Tibial nerve (tissue), 4 donors: ENCODE measurements at regions not wholly inside any gene's neighbourhood (a gene's known extent, or its start where the extent isn't known, plus 50 kb on each side); places are given as distances from the start of the nearest gene placed in this dataset.
"Not testable (repeated sequence)": the region's sequence is repeated elsewhere in the genome, so short reads cannot be mapped to it uniquely, and the experiment has no call there.

Experiments used
- DNase-seq, 2 donors: peaks; one replicate each; pipeline ENCODE4 v3.0.0-alpha.2; 2019; ENCODE audit warnings: low spot score in 2 of 2
- H3K27ac ChIP-seq, 4 donors: fragments of 200-600 bp; sonication (generic) in 3 of 4; one replicate each; pipeline ENCODE4 v1.5.1; 2017 to 2019; ENCODE audit warnings: mild to moderate bottlenecking in 1 of 4
- H3K27me3 ChIP-seq, 2 donors: fragments of 200-600 bp; sonication (generic) in 1 of 2; one replicate each; pipeline versions ENCODE4 v1.5.1 to v1.6.0; 2017 to 2019
- H3K36me3 ChIP-seq, 3 donors: fragments of 200-600 bp; sonication (generic); one replicate each; pipeline ENCODE4 v1.5.1; 2018 to 2019
- H3K4me1 ChIP-seq, 4 donors: fragments of 200-600 bp; sonication (generic) in 3 of 4; one replicate each; pipeline ENCODE4 v1.5.1; 2017 to 2019
- H3K4me3 ChIP-seq, 4 donors: fragments of 200-600 bp; sonication (generic) in 3 of 4; one replicate each; pipeline ENCODE4 v1.5.1; 2017 to 2019; ENCODE audit warnings: mild to moderate bottlenecking in 1 of 4, moderate library complexity in 1 of 4
- H3K9me3 ChIP-seq, 4 donors: fragments of 200-600 bp; sonication (generic) in 3 of 4; one replicate each; pipeline ENCODE4 v1.5.1; 2017 to 2019
- EP300 ChIP-seq, 2 donors: sonication (generic); formaldehyde crosslinking; IDR thresholded peaks; one replicate each; pipeline ENCODE4 v1.6.1; 2017; ENCODE audit warnings: antibody characterized with exemption in 2 of 2, mild to moderate bottlenecking in 1 of 2
- POLR2A ChIP-seq, 2 donors: fragments of 450-650 bp; IDR thresholded peaks; one replicate each; pipeline ENCODE4 v1.6.1; 2017; ENCODE audit warnings: antibody characterized with exemption in 2 of 2, mild to moderate bottlenecking in 2 of 2, moderate library complexity in 2 of 2
- WGBS, 2 donors: methylation state at CpG; one replicate each; pipeline ENCODE4 v1.1.5; 2018; 5-methylcytosine and 5-hydroxymethylcytosine counted together
- TF ChIP-seq, protein P1 (sequence below), 5 experiments: fragments of 200-600 bp in 3 of 5; fragments of 450-650 bp in 2 of 5; sonication (generic) in 3 of 5; IDR thresholded peaks; one replicate each; pipeline ENCODE4 v1.5.1; 2016 to 2019; ENCODE audit warnings: antibody characterized with exemption in 5 of 5, mild to moderate bottlenecking in 3 of 5, moderate library complexity in 2 of 5

- H3K9me3 ChIP-seq, result no peaks in the 10 kb centered on the region
- no peak for DNase-seq
- no peak overlapping the region for H3K27ac ChIP-seq
- H3K4me3 ChIP-seq, result no peak overlapping the region
- H3K27me3 ChIP-seq, result no peaks in the 10 kb centered on the region
- H3K4me1 ChIP-seq, result no peaks in the 10 kb centered on the region
- no peaks in the 10 kb centered on the region for H3K36me3 ChIP-seq
- no peak for TF ChIP-seq POLR2A (IDR thresholded peaks at IDR 0.05)
- TF ChIP-seq, protein P1, sequence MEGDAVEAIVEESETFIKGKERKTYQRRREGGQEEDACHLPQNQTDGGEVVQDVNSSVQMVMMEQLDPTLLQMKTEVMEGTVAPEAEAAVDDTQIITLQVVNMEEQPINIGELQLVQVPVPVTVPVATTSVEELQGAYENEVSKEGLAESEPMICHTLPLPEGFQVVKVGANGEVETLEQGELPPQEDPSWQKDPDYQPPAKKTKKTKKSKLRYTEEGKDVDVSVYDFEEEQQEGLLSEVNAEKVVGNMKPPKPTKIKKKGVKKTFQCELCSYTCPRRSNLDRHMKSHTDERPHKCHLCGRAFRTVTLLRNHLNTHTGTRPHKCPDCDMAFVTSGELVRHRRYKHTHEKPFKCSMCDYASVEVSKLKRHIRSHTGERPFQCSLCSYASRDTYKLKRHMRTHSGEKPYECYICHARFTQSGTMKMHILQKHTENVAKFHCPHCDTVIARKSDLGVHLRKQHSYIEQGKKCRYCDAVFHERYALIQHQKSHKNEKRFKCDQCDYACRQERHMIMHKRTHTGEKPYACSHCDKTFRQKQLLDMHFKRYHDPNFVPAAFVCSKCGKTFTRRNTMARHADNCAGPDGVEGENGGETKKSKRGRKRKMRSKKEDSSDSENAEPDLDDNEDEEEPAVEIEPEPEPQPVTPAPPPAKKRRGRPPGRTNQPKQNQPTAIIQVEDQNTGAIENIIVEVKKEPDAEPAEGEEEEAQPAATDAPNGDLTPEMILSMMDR (IDR thresholded peaks at IDR 0.05), result no peak
- TF ChIP-seq EP300 (IDR thresholded peaks at IDR 0.05), result no peak
Observed at GRCh38 chr2:155481141-155481540, 782.6 kb downstream of the KCNJ3 start.

DNA sequence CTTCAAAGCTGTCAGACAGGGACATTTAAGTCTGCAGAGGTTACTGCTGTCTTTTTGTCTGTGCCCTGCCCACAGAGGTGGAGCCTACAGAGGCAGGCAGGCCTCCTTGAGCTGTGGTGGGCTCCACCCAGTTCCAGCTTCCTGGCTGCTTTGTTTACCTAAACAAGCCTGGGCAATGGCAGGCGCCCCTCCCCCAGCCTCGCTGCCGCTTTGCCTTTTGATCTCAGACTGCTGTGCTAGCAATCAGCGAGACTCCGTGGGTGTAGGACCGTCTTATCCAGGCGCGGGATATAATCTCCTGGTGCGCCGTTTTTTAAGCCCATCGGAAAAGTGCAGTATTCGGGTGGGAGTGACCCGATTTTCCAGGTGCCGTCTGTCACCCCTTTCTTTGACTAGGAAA lies 773.5 kb downstream of the KCNJ3 start:
- DNase-seq, result not testable (repeated sequence)
- WGBS, 2 donors, result 88 to 95% methylated on average over 11 to 14 of the region's 14 CpGs

GRCh38 chr2:155456222-155456621 lies 757.7 kb downstream of the KCNJ3 start:
- no peak overlapping the region for H3K4me3 ChIP-seq
- no peak for DNase-seq
- WGBS, 2 donors, result 72 to 76% methylated on average over 1 of the region's 1 CpG
- no peak for TF ChIP-seq POLR2A (IDR thresholded peaks at IDR 0.05)
- no peak for TF ChIP-seq EP300 (IDR thresholded peaks at IDR 0.05)
- TF ChIP-seq, protein P1 (IDR thresholded peaks at IDR 0.05), result no peak
- no peaks in the 10 kb centered on the region for H3K36me3 ChIP-seq
- H3K4me1 ChIP-seq, result no peaks in the 10 kb centered on the region
- no peaks in the 10 kb centered on the region for H3K9me3 ChIP-seq
- H3K27me3 ChIP-seq, result no peaks in the 10 kb centered on the region
- no peak overlapping the region for H3K27ac ChIP-seq

More for the DNA sequence above, 773.5 kb downstream of the KCNJ3 start:
- H3K4me1 ChIP-seq, H3K27ac ChIP-seq, H3K36me3 ChIP-seq, H3K27me3 ChIP-seq, H3K4me3 ChIP-seq, H3K9me3 ChIP-seq: not testable (repeated sequence)

- 79 to 92% methylated on average over 2 of the region's 2 CpGs for WGBS, 2 donors
- no peaks in the 10 kb centered on the region for H3K27me3 ChIP-seq
- no peaks in the 10 kb centered on the region for H3K36me3 ChIP-seq
- H3K9me3 ChIP-seq, result peaks cover 0 to 5% (median 0%) of the 10 kb centered on the region in 4 donors
- TF ChIP-seq, protein P1 (IDR thresholded peaks at IDR 0.05), result no peak
- TF ChIP-seq POLR2A (IDR thresholded peaks at IDR 0.05), result no peak
- TF ChIP-seq EP300 (IDR thresholded peaks at IDR 0.05), result no peak
- H3K4me1 ChIP-seq, result no peaks in the 10 kb centered on the region
- H3K4me3 ChIP-seq, result no peak overlapping the region
- H3K27ac ChIP-seq, result no peak overlapping the region
- no peak for DNase-seq
Observed at GRCh38 chr2:155442755-155443372, 744.4 kb downstream of the KCNJ3 start.

GRCh38 chr2:155442088-155442487 lies 743.6 kb downstream of the KCNJ3 start:
- WGBS, 2 donors, result 81 to 84% methylated on average over 2 of the region's 2 CpGs
- Histone ChIP-seq H3K4me1 (no peaks in the 10 kb centered on the region), H3K4me3 (no peak overlapping the region), H3K27ac (no peak overlapping the region), H3K9me3 (peaks cover 0 to 11% (median 0%) of the 10 kb centered on the region in 4 donors), H3K36me3 (no peaks in the 10 kb centered on the region), H3K27me3 (no peaks in the 10 kb centered on the region)
- TF ChIP-seq, protein P1 (IDR thresholded peaks at IDR 0.05), result no peak
- TF ChIP-seq POLR2A (IDR thresholded peaks at IDR 0.05), result no peak
- DNase-seq, result no peak
